ENCODE measurements at regions not wholly inside any gene's neighbourhood (a gene's known extent, or its start where the extent isn't known, plus 50 kb on each side); places are given as distances from the start of the nearest gene placed in this dataset.

DNA sequence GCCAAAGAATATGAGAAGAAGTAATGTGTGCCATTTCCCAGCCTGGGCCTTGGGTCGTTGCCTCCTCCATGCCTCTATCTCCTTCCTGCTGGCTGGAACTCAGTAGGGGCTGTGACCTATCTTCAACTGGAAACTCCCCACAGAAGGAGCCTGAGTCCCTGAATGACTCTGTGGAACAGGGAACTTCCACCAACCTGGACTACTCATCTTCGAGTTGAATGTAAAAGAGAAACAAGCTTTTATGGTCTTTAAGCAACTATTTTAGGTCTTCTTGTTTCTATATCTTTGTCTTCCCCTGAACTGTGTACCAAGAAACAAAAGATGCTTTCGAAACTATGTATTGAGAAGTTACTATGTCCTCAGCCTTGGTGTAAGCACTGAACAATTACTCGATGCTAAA is 355.3 kb upstream of the NR2F2 start:
- DNase-seq (no peak), ATAC-seq (ENCODE audit: insufficient read depth, low read depth) (no peak)
- Histone ChIP-seq H3K9me3 (ENCODE audit: insufficient read depth, low read length, severe bottlenecking) (no peaks in the 10 kb centered on the region), H3K27ac (ENCODE audit: low read length) (no peak overlapping the region), H3K27me3 (ENCODE audit: insufficient read depth, low read length, poor library complexity) (no peaks in the 10 kb centered on the region), H4K20me1 (ENCODE audit: insufficient read depth, low read length) (no peaks in the 10 kb centered on the region), H2AFZ (ENCODE audit: low read depth, low read length) (no peak overlapping the region), H3K4me2 (ENCODE audit: insufficient read depth, low read length) (no peak overlapping the region), H3K79me2 (ENCODE audit: insufficient read depth, low read length) (no peaks in the 10 kb centered on the region), H3K4me1 (ENCODE audit: insufficient read depth, low read length) (peaks cover 20% of the 10 kb centered on the region), H3K9ac (ENCODE audit: low read depth, low read length) (no peak overlapping the region), H3K36me3 (ENCODE audit: insufficient read depth, low read length) (no peaks in the 10 kb centered on the region), H3K4me3 (ENCODE audit: low read depth in 1 of 2, low read length in 2 of 2) (no peak overlapping the region)
- no peak for TF ChIP-seq EZH2 (IDR thresholded peaks at IDR 0.05; ENCODE audit: borderline replicate concordance, low read depth, low read length, severe bottlenecking)
- TF ChIP-seq, protein P1, sequence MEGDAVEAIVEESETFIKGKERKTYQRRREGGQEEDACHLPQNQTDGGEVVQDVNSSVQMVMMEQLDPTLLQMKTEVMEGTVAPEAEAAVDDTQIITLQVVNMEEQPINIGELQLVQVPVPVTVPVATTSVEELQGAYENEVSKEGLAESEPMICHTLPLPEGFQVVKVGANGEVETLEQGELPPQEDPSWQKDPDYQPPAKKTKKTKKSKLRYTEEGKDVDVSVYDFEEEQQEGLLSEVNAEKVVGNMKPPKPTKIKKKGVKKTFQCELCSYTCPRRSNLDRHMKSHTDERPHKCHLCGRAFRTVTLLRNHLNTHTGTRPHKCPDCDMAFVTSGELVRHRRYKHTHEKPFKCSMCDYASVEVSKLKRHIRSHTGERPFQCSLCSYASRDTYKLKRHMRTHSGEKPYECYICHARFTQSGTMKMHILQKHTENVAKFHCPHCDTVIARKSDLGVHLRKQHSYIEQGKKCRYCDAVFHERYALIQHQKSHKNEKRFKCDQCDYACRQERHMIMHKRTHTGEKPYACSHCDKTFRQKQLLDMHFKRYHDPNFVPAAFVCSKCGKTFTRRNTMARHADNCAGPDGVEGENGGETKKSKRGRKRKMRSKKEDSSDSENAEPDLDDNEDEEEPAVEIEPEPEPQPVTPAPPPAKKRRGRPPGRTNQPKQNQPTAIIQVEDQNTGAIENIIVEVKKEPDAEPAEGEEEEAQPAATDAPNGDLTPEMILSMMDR (IDR thresholded peaks at IDR 0.05; ENCODE audit: borderline replicate concordance, extremely low read depth, low read length, poor library complexity, severe bottlenecking), result no peak

DNA sequence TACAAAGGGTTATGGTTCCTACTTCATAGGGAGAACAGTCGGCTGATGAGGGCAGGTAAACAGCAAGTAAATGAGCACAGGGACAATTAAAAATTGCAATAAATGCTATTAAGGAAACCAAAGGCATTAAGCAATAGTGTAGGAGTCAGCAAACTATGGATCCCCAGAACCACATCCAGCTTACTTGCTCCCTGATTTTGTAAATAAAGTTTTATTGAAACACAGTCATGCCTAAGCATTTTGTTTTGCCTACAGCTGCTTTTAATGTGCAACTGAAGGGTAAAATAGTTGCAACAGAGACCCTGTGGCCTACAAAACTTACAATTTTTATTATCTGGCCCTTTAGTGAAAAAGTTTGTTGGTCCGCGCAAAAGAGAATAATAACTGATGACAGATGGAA is 351.2 kb upstream of the NR2F2 start:
- no peak for DNase-seq
- Histone ChIP-seq H3K4me3 (ENCODE audit: low read depth in 1 of 2, low read length in 2 of 2) (no peak overlapping the region), H3K79me2 (ENCODE audit: insufficient read depth, low read length) (no peaks in the 10 kb centered on the region), H3K4me1 (ENCODE audit: insufficient read depth, low read length) (no peaks in the 10 kb centered on the region), H3K9ac (ENCODE audit: low read depth, low read length) (no peak overlapping the region), H2AFZ (ENCODE audit: low read depth, low read length) (no peak overlapping the region), H3K9me3 (ENCODE audit: insufficient read depth, low read length, severe bottlenecking) (no peaks in the 10 kb centered on the region), H3K4me2 (ENCODE audit: insufficient read depth, low read length) (no peak overlapping the region), H3K36me3 (ENCODE audit: insufficient read depth, low read length) (no peaks in the 10 kb centered on the region), H3K27me3 (ENCODE audit: insufficient read depth, low read length, poor library complexity) (no peaks in the 10 kb centered on the region), H4K20me1 (ENCODE audit: insufficient read depth, low read length) (no peaks in the 10 kb centered on the region), H3K27ac (ENCODE audit: low read length) (no peak overlapping the region)
- TF ChIP-seq, protein P1 (IDR thresholded peaks at IDR 0.05; ENCODE audit: borderline replicate concordance, extremely low read depth, low read length, poor library complexity, severe bottlenecking), result no peak
- no peak for TF ChIP-seq EZH2 (IDR thresholded peaks at IDR 0.05; ENCODE audit: borderline replicate concordance, low read depth, low read length, severe bottlenecking)
- no peak for ATAC-seq (ENCODE audit: insufficient read depth, low read depth)

DNA sequence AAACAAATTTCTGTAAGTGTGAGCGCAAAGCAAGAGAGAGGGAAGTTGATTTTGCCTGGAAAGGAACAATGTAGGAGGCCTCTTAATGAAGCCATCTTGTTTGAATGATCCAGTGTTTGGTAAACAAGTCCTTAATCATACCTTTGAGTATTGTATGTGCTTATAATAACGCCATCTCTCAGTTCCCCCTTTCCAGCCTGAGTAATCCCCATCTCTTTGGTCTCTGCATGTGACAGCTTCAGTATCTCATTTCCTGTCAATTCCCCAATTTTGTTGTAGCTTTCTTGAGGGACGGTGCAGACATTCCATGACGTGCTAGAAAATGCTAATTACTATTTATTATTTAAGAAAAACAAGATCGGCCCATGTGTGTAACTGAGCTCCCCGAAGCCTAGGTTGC is 349.3 kb upstream of the NR2F2 start:
- H2AFZ ChIP-seq (ENCODE audit: low read depth, low read length), result no peak overlapping the region
- no peaks in the 10 kb centered on the region for H3K79me2 ChIP-seq (ENCODE audit: insufficient read depth, low read length)
- H3K27ac ChIP-seq (ENCODE audit: low read length), result no peak overlapping the region
- DNase-seq, result no peak
- H3K4me2 ChIP-seq (ENCODE audit: insufficient read depth, low read length), result no peak overlapping the region
- H3K9me3 ChIP-seq (ENCODE audit: insufficient read depth, low read length, severe bottlenecking), result no peaks in the 10 kb centered on the region
- ATAC-seq (ENCODE audit: insufficient read depth, low read depth), result no peak
- no peak overlapping the region for H3K9ac ChIP-seq (ENCODE audit: low read depth, low read length)
- no peaks in the 10 kb centered on the region for H3K27me3 ChIP-seq (ENCODE audit: insufficient read depth, low read length, poor library complexity)
- no peak overlapping the region for H3K4me3 ChIP-seq (ENCODE audit: low read depth in 1 of 2, low read length in 2 of 2)
- H3K4me1 ChIP-seq (ENCODE audit: insufficient read depth, low read length), result no peaks in the 10 kb centered on the region
- no peak for TF ChIP-seq EZH2 (IDR thresholded peaks at IDR 0.05; ENCODE audit: borderline replicate concordance, low read depth, low read length, severe bottlenecking)
- TF ChIP-seq, protein P1 (IDR thresholded peaks at IDR 0.05; ENCODE audit: borderline replicate concordance, extremely low read depth, low read length, poor library complexity, severe bottlenecking), result no peak
- no peaks in the 10 kb centered on the region for H4K20me1 ChIP-seq (ENCODE audit: insufficient read depth, low read length)
- H3K36me3 ChIP-seq (ENCODE audit: insufficient read depth, low read length), result no peaks in the 10 kb centered on the region

DNA sequence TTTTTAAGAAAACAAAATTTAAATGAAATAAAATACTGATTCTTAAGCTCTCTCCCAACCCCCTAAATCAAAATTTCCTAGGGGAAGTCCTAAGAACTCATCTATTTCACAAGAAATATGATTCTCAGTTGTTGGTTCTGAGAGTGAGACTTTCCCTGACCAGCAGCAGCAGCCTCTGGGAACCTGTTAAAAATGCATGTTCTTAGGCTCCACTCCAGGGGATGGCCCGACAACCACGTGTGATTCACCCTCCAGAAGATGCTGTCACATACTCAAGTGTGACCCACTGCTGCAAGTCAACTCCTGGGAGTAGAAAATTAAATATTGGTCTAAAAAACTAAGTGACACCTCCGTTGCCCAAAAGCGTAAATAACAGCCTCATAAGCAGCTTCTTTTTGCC is 343.2 kb upstream of the NR2F2 start:
- no peak for TF ChIP-seq EZH2 (IDR thresholded peaks at IDR 0.05; ENCODE audit: borderline replicate concordance, low read depth, low read length, severe bottlenecking)
- TF ChIP-seq, protein P1 (IDR thresholded peaks at IDR 0.05; ENCODE audit: borderline replicate concordance, extremely low read depth, low read length, poor library complexity, severe bottlenecking), result no peak
- no peak for ATAC-seq (ENCODE audit: insufficient read depth, low read depth)
- Histone ChIP-seq H3K27me3 (ENCODE audit: insufficient read depth, low read length, poor library complexity) (no peaks in the 10 kb centered on the region), H2AFZ (ENCODE audit: low read depth, low read length) (no peak overlapping the region), H3K27ac (ENCODE audit: low read length) (no peak overlapping the region), H3K4me2 (ENCODE audit: insufficient read depth, low read length) (no peak overlapping the region), H3K4me1 (ENCODE audit: insufficient read depth, low read length) (peaks cover 17% of the 10 kb centered on the region), H3K9me3 (ENCODE audit: insufficient read depth, low read length, severe bottlenecking) (no peaks in the 10 kb centered on the region), H3K36me3 (ENCODE audit: insufficient read depth, low read length) (no peaks in the 10 kb centered on the region), H3K9ac (ENCODE audit: low read depth, low read length) (no peak overlapping the region), H4K20me1 (ENCODE audit: insufficient read depth, low read length) (no peaks in the 10 kb centered on the region), H3K79me2 (ENCODE audit: insufficient read depth, low read length) (no peaks in the 10 kb centered on the region), H3K4me3 (ENCODE audit: low read depth in 1 of 2, low read length in 2 of 2) (no peak overlapping the region)
- no peak for DNase-seq
